Esophagus (tissue), 2 donors: ENCODE measurements at regions not wholly inside any gene's neighbourhood (a gene's known extent, or its start where the extent isn't known, plus 50 kb on each side); places are given as distances from the start of the nearest gene placed in this dataset.
"Not testable (repeated sequence)": the region's sequence is repeated elsewhere in the genome, so short reads cannot be mapped to it uniquely, and the experiment has no call there.

Source experiments
- H3K27ac ChIP-seq, 2 donors: one replicate each; pipeline ENCODE4 v1.5.1; 2013; ENCODE audit warnings: low read depth in 2 of 2, mild to moderate bottlenecking in 2 of 2, inconsistent platforms in 1 of 2, low read length in 1 of 2, moderate library complexity in 1 of 2
- H3K27me3 ChIP-seq, 2 donors: one replicate each; pipeline ENCODE4 v1.6.1; 2013; ENCODE audit warnings: low read length in 2 of 2, control low read depth in 1 of 2, mild to moderate bottlenecking in 1 of 2; ENCODE audit not compliant: insufficient read depth in 2 of 2, control insufficient read depth in 1 of 2
- H3K36me3 ChIP-seq, 2 donors: one replicate each; pipeline ENCODE4 v1.6.1; 2013; ENCODE audit warnings: low read length in 1 of 2; ENCODE audit not compliant: control insufficient read depth in 2 of 2, insufficient read depth in 2 of 2
- H3K4me1 ChIP-seq, 2 donors: one replicate each; pipeline ENCODE4 v1.6.1; 2013; ENCODE audit warnings: low read length in 1 of 2; ENCODE audit not compliant: control insufficient read depth in 2 of 2, insufficient read depth in 2 of 2
- H3K4me3 ChIP-seq, 2 donors: one replicate each; pipeline ENCODE4 v1.5.1; 2013; ENCODE audit warnings: low read length in 2 of 2, mild to moderate bottlenecking in 2 of 2, low read depth in 1 of 2, moderate library complexity in 1 of 2
- H3K9me3 ChIP-seq, 2 donors: one replicate each; pipeline ENCODE4 v1.6.1; 2013; ENCODE audit warnings: mild to moderate bottlenecking in 2 of 2, low read depth in 1 of 2, low read length in 1 of 2, moderate library complexity in 1 of 2; ENCODE audit not compliant: control insufficient read depth in 2 of 2, insufficient read depth in 1 of 2
- WGBS, 2 donors: extraction: QIAGEN DNeasy Blood & Tissue Kit; methylation state at CpG; one replicate each; pipeline ENCODE4 v1.1.7; 2013; 5-methylcytosine and 5-hydroxymethylcytosine counted together
- donor health status: healthy with polysubstance abuse.
- donor health status: Bipolar disorder and iron deficiency.

DNA sequence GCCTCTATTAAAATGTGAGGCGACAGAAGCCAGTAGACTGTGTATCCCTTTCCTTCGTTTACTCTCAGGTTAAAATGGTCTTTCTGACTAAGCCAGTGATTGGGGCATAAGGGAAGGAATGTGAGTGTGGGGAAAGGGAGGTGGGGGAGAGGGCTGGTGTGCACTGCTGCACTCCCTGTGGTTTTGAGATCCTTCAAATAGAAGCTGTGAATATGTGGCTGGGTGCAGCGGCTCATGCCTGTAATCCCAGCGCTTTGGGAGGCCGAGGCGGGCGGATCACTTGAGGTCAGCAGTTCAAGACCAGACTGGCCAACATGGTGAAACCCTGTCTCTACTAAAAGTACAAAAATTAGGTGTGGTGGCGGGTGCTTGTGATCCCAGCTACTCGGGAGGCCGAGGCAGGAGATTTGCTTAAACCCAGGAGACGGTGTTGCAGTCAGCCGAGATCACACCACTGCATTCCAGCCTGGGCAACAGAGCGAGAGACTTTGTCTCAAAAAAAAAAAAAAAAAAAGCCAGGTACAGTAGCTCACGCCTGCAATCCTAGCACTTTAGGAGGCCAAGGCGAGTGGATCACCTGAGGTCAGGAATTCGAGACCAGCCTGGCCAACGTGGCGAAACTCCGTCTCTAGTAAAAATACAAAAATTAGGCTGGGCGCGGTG, 78.8 kb downstream of the TOMM20 start:
- H3K4me3 ChIP-seq, H3K36me3 ChIP-seq, H3K9me3 ChIP-seq, H3K27me3 ChIP-seq, H3K4me1 ChIP-seq: not testable (repeated sequence)
- 94 to 95% methylated on average over 21 of the region's 21 CpGs for WGBS, 2 donors
- H3K27ac ChIP-seq, result peak overlapping the region in 1 of 2 donors; percentile 33

GRCh38 chr1:235049217-235049616, 79.4 kb downstream of the TOMM20 start:
- H3K27me3 ChIP-seq, result no peaks in the 10 kb centered on the region
- H3K36me3 ChIP-seq, result no peaks in the 10 kb centered on the region
- peak overlapping the region in 1 of 2 donors; percentile 17 for H3K27ac ChIP-seq
- H3K4me1 ChIP-seq, result peaks cover 2% of the 10 kb centered on the region in 2 donors
- 91 to 92% methylated on average over 5 of the region's 5 CpGs for WGBS, 2 donors
- no peak overlapping the region for H3K4me3 ChIP-seq
- no peaks in the 10 kb centered on the region for H3K9me3 ChIP-seq

GRCh38 chr1:235047331-235047871, 81.2 kb downstream of the TOMM20 start:
- H3K9me3 ChIP-seq, result no peaks in the 10 kb centered on the region
- no peaks in the 10 kb centered on the region for H3K27me3 ChIP-seq
- H3K27ac ChIP-seq, result peak overlapping the region; percentile 84
- no peak overlapping the region for H3K4me3 ChIP-seq
- no peaks in the 10 kb centered on the region for H3K36me3 ChIP-seq
- peaks cover 2% of the 10 kb centered on the region in 2 donors for H3K4me1 ChIP-seq
- WGBS, 2 donors, result 71 to 78% methylated on average over 6 of the region's 6 CpGs

- 93 to 95% methylated on average over 17 of the region's 17 CpGs for WGBS, 2 donors
Observed at GRCh38 chr1:235045921-235046601, 82.6 kb downstream of the TOMM20 start.

GRCh38 chr1:235045034-235045690, 83.5 kb downstream of the TOMM20 start:
- Histone ChIP-seq H3K36me3 (no peaks in the 10 kb centered on the region), H3K4me3 (no peak overlapping the region), H3K27me3 (no peaks in the 10 kb centered on the region), H3K27ac (no peak overlapping the region), H3K4me1 (peaks cover 2% of the 10 kb centered on the region in 2 donors), H3K9me3 (no peaks in the 10 kb centered on the region)
- 86 to 89% methylated on average over 10 of the region's 10 CpGs for WGBS, 2 donors

More at GRCh38 chr1:235045921-235046601, 82.6 kb downstream of the TOMM20 start:
- Histone ChIP-seq H3K27me3 (no peaks in the 10 kb centered on the region), H3K27ac (peak overlapping the region in 1 of 2 donors; percentile 3), H3K4me1 (peaks cover 2% of the 10 kb centered on the region in 2 donors), H3K36me3 (no peaks in the 10 kb centered on the region), H3K4me3 (no peak overlapping the region), H3K9me3 (no peaks in the 10 kb centered on the region)

GRCh38 chr1:235043234-235043633, 85.4 kb downstream of the TOMM20 start:
- Histone ChIP-seq H3K36me3 (no peaks in the 10 kb centered on the region), H3K27ac (no peak overlapping the region), H3K4me1 (peaks cover 2% of the 10 kb centered on the region in 2 donors), H3K4me3 (no peak overlapping the region), H3K9me3 (no peaks in the 10 kb centered on the region), H3K27me3 (no peaks in the 10 kb centered on the region)
- 95% methylated on average over 3 of the region's 3 CpGs for WGBS, 2 donors

GRCh38 chr1:235038701-235039100, 89.9 kb downstream of the TOMM20 start:
- Histone ChIP-seq H3K27me3 (no peaks in the 10 kb centered on the region), H3K4me1 (peaks cover 0 to 2% of the 10 kb centered on the region in 2 donors)
- 91 to 95% methylated on average over 2 of the region's 2 CpGs for WGBS, 2 donors

GRCh38 chr1:235035928-235036327, 92.7 kb downstream of the TOMM20 start:
- H3K4me3 ChIP-seq, result no peak overlapping the region
- no peaks in the 10 kb centered on the region for H3K27me3 ChIP-seq
- 95 to 97% methylated on average over 2 of the region's 2 CpGs for WGBS, 2 donors
- no peak overlapping the region for H3K27ac ChIP-seq
- peaks cover 0 to 2% of the 10 kb centered on the region in 2 donors for H3K4me1 ChIP-seq
- no peaks in the 10 kb centered on the region for H3K36me3 ChIP-seq
- H3K9me3 ChIP-seq, result no peaks in the 10 kb centered on the region

More at GRCh38 chr1:235038701-235039100, 89.9 kb downstream of the TOMM20 start:
- H3K4me3 ChIP-seq, result no peak overlapping the region
- H3K27ac ChIP-seq, result no peak overlapping the region
- no peaks in the 10 kb centered on the region for H3K36me3 ChIP-seq
- H3K9me3 ChIP-seq, result no peaks in the 10 kb centered on the region

GRCh38 chr1:235030919-235031596, 97.6 kb downstream of the TOMM20 start:
- no peak overlapping the region for H3K27ac ChIP-seq
- H3K4me1 ChIP-seq, result peaks cover 0 to 2% of the 10 kb centered on the region in 2 donors
- no peaks in the 10 kb centered on the region for H3K9me3 ChIP-seq
- no peaks in the 10 kb centered on the region for H3K27me3 ChIP-seq
- WGBS, 2 donors, result 94 to 98% methylated on average over 7 of the region's 7 CpGs
- no peaks in the 10 kb centered on the region for H3K36me3 ChIP-seq
- no peak overlapping the region for H3K4me3 ChIP-seq
